Stimulated activated CD8-positive, alpha-beta memory T cell treated with anti-CD3 and anti-CD28 coated beads, Interleukin-7, amount 100 ng/mL, for 24 hours (primary cell): ENCODE measurements at regions not wholly inside any gene's neighbourhood (a gene's known extent, or its start where the extent isn't known, plus 50 kb on each side); places are given as distances from the start of the nearest gene placed in this dataset.
"Not testable (repeated sequence)": the region's sequence is repeated elsewhere in the genome, so short reads cannot be mapped to it uniquely, and the experiment has no call there.

Source experiments
- DNase-seq: peaks from one replicate; pipeline ENCODE4 v3.0.0-alpha.2; 2020; ENCODE audit warnings: low read depth

DNA sequence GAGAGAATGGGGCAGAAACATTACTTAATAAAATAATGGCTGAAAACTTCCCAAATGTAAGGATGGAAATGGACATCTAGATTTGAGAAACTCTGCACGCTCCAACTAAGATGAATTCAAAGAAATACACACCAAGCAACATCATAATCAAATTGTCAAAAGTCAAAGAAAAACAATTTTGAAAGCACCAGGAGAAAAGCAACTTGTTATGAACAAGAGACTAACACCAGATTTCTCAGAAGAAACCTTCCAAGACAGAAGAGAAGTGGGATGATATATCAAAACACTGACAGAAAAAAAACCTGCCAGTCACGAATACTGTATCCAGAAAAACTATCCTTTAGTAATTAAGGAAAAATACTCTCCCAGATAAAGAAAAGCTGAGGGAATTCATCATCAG lies 208.6 kb upstream of the SAMSN1 start:
- no peak for DNase-seq

DNA sequence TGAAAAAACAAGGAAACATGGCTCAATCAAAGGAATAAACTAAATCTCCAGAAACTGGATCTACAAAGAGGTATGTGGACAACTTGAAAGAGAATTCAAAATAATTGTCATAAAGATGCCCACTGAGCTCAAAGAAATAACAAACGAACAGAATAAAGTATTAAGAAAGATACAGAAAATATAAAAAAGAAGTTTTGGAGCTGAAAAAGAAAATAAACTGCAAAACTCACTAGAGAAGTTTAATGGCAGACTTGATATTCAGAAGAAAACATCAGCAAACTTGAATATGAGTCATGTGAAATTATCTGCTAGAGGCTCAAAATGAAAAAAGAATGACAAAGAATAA lies 208.1 kb upstream of the SAMSN1 start:
- DNase-seq, result no peak

DNA sequence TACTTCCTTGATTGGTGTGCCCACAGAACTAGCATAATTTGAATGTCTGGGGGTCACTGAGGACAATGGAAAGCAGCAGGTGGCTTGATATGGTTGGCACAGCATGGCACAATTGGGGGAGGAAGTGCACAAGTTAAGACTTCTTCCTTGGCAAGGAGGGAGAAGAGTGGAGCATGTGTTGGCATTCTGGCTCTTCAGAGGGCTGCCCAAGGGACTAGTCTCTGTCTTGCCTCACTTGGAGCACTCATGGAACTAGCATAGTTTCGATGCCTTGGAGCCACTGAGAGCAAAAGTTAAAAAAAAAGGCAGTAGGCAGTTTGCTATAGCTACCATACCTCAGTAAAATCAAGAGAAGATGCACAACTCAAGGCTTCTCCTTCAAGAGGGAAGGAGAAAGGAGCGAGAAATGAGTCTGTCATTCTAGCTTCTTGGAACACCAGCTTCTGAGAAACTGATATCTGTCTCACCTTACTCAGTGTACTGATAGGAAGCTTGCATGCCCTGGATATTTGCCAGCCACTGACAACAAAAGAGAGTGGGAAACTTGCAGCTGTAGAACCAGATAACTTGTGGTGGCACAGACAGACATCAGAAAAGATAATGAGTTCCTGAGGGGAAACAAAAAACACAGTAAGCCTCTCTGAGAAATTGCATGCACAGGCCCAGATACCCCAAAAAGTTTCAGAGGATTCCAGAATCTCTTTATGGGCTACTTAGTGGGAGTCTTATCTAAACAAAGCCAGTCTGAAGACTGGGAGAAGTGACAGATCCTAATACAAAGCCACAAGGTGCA lies 207.5 kb upstream of the SAMSN1 start:
- DNase-seq, result no peak

DNA sequence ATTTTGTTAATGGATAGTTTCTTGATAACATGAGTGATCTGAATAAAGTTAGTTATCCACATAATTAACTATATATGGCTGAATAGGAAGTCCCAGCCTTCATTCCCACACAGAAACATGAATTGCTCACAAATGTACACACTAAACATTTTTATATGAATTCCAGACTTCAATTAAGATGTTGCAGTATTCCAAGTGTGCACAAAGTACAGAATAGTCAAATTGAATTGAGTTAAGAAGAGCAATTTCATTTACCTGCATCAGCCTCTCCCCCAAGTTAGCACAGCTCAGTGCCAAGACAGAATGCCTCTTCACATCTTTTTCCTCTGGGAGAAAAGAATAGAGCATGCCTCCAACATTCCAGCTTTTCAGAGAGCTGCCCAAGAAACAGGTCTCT lies 207.0 kb upstream of the SAMSN1 start:
- DNase-seq, result no peak

DNA sequence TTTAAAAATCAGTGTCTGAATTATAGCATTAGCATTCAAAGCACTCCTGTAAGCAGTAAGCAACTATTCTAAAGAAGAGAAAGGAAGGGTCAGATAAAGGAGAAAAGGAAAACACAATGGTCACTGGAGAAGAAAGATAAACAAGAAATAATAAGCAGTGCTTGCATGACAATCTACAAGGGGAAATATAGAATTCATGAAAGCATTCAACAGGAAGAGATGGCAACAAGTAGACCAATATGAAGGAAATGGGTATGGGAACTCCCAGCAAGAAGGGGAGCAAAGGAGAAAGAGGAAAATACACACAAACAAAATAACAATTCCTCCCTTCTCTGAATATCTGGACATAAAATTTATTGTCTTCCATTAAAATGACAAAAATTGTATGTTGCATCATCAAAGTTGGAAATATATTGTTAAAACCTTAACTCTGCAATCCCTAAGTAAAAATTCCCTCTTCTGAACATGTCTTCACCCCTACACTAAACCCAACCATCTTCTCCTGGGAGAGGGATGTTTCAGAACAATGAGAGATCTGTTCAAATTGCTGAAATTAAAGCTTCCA lies 206.3 kb upstream of the SAMSN1 start:
- DNase-seq, result no peak

DNA sequence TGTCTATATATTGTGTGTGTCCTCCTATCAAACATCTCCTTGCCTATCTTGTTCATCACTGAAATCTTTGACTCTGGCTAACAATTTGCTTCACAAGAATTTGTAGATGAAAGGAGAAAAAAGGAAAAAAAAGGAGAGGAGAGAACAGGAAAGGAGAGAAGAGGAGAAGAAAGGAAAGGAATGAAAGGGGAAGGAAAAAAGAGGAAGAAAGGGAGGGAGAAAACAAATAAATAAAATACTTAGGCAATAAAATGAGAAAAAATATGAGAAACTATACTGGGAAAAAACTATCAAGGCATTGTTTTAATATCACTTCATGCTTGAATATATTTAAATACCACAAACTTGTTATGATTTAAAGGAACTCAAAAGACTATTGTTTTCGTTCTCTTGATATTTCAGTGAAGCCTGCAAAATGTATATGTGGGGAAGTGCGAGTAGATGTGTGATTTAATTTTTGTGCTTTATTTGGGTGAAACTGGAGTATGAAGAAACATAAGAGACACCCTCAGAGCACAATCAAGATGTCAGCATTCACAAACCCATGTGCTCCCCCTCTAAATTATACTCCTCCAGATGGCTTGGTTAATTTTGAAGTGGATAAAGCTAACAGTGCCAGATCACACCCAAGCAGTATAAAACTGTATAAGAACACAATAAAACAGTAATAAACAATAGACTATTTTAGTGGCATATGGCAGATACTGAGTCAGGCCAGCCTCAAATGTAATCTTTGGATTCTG lies 205.7 kb upstream of the SAMSN1 start:
- no peak for DNase-seq

DNA sequence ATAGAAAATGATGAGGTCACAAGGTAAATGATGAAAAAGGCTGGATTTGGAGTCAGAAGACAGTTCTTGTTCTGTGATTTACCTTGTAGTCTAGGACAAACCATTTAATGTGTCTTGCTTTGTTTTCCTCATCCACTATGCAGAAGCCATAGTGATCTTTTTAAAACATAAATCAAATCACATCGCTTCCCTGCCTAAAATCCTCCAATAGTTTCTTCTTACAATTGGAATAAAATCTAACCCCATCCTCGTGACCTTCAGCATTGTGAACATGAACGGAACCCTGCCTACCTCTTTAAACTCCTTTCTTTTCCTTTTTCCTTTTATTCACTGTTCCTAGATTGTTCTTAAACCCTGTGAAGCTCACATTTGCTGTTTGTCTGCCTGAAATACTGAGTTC lies 204.9 kb upstream of the SAMSN1 start:
- DNase-seq, result no peak

DNA sequence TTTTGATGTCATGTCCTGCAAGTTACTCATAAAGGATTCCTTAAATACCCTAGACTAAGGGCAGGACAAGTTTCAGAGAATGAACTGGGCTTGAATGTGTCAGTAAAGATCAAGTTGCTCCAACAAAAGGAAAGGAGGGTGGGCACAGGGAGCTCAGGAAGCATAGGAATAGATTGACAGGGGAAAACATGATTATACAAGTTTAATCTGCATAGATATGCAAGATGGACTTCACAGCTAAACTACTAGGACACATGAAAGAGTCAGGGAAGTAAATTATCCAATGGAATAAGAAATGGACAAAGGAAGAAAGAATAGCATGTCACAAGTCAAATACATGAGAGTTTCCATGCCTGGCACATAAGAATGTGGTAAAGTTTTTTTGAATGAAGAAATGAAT lies 203.9 kb upstream of the SAMSN1 start:
- DNase-seq, result no peak

DNA sequence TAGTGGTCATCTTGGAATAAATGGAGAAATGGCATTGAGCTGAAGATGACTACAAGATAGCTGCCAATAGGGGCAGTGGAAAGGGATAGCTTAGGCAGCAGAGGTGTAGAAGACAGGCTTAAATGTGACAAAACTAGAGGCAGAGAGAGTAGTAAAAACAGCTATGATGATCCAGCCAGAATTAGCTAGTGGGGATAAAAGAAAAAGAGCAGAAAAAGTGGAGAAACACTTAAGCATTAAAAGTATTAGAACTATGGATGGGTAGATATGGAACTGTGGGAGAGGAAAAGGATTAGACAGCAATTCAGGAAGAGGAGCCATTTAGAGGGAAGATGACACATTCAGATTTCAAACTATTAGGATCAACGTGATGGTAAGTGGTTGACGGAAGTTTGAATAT lies 202.5 kb upstream of the SAMSN1 start:
- DNase-seq, result no peak

DNA sequence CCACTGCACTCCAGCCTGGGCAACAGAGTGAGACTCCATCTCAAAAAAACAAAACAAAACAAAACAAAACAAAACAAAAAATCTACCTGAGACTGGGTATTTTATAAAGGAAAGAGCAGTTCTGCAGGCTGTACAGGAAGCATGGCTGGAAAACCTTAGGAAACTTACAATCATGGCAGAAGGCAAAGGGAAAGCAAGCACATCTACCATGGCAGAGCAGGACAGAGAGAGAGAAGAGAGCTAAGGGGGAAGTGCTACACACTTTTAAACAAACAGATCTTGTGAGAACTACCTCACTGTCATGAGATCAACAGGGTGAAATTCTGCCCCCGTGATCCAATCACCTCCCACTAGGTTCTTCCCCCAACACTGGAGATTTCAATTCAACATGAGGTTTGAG lies 198.3 kb upstream of the SAMSN1 start:
- DNase-seq, result no peak

DNA sequence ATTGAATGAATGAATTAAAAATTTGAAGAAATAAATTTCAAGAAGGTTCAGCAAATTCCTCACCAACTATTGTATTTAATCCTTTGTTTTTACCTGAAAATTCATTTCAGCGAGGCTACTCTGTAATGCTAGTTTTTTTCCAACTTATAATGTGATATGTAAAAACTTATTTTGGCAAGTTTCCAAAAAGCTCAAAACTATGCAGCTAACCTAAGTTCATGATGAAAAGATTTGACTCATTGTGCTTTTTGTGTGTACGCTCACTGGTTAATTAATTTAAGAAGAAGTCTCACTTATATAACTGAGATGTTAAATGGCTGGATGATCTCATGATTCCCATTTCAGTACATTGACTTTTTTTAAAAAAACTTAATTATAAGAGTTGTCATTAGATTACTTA lies 196.0 kb upstream of the SAMSN1 start:
- DNase-seq, result no peak

DNA sequence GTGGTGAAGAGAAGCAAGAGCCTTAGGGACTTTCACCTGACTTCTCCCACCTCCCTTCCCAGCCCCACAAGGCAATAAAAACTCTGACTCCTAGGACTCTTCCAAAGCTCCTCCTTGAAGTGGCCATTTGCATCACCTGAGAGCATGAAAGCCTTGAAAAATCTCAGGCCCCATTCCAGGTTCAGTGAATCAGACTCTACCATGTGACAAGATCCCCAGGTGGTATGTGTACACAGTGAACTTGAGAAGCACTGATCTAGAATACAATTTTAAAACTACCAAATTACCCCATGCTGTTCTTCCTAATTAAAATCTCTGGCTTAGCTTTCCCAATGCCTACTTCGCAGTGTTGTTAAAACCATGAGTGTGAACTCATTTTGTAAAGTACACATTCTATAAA lies 195.1 kb upstream of the SAMSN1 start:
- DNase-seq, result no peak

DNA sequence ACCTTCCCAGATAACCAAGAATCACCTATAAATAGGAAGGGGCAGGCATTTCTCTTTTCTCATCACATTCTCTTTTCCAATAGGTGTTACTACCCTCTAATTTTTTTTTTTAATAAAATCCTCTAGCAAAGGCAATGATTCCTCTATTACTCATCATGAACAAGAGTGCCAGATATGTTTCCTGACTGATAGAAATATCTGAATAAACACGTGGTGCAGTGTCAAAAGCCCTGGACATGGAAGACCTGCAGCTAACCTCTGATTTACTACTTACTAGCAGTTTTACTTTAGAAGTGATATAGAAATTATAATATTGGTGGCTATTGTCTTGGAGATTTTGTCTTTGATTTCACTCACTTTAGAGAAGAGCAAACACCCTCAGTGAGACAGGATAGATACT lies 194.6 kb upstream of the SAMSN1 start:
- no peak for DNase-seq

DNA sequence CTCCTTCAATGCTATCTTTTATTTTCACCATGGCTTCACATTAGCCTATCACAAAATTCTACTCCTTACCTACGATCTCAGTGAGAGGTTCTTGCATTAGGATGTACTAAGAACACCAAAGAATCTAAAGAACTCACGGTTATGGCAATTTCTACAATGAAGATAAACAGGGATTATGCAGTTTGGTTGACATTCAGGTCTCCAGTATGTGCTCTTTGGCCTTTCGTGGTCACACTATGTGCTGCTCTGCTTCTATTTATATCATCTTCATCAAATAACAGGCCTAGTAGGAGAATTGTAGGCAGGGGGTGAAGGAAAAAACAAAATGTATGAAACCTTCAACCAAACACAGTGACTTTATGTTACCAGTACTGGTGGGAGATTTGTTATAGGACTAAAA lies 194.0 kb upstream of the SAMSN1 start:
- no peak for DNase-seq

DNA sequence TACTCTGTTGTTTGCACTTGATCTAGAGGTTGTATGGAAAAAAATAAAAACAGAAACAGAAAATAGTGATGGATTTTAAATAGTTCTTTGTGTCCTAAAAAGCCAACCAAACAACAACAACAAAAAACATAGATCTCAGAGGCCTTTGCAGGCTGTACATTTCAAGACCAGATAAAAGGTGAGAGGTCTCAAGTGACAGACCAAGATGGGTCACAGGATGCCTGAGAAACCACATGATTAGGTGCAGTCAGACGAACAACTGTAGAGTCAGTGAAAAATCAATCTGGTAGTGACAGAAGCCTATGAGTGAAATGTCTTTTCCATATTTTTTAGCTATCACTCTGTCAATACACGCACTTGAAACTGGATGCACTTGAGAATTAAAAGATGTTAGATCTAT lies 193.5 kb upstream of the SAMSN1 start:
- no peak for DNase-seq

DNA sequence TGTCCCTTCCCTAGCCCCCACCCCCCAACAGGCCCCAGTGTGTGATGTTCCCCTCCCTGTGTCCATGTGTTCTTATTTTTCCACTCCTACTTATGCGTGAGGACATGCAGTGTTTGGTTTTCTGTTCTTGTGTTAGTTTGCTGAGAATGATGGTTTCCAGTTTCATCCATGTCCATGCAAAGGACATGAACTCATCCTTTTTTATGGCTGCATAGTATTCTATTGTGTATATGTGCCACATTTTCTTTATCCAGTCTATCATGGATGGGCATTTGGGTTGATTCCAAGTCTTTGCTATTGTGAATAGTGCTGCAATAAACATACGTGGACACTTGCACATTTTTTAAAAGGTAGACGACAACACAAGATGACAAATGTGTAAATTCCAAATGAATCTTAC lies 192.5 kb upstream of the SAMSN1 start:
- not testable (repeated sequence) for DNase-seq

DNA sequence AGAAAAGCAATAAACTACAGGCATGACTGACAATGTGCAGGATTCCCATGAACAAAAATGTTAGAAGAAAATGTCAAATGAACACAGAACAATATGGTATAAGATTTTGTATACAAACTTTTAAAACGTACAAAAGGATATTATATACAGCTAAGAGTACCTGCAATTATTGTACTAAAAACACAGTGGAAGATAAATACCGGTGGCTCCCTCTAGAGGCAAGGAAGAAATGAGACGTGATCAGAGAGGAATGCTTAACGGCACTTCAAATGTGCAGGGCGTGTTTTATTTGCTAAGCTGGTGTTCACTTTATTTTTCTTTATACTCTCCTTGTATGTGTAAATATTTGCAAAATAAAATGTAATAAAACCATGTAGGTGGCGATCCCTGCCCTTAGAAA lies 191.8 kb upstream of the SAMSN1 start:
- no peak for DNase-seq

DNA sequence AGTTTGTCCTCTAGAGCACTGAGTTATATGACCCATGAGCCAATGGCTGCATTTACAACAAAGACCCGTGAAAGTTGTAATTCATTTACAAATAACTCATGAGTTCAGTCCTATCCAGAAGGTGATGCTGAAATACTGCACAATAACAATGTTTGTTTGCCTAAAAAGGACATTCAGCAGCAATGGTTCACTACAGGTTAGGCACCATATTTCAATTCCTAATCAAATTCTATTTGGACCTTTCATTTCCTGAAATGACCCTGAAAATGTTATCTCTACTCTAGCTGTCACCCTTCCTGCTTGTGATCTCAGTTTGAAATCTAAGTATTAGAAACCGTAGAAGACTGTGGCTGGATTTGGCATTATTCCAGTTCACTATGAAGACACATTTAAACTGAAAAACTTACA lies 191.2 kb upstream of the SAMSN1 start:
- no peak for DNase-seq

DNA sequence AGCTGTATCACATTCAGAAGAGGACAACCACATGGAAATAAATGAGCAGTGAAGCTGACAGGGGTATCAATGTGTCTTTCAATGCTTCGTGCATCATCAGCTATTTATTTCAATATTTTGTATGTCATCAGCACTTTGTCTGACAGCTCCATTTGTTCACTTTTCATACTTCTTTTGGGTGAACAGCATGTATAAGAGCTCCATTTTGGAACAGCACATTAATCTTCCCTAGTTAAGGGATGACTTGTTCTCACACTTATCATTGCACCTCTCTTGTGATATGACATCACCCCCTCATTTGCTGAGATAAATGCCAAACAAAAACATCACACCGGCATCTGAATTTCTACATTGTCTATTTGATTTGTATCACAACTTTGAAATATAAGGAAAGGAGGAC lies 190.6 kb upstream of the SAMSN1 start:
- no peak for DNase-seq

DNA sequence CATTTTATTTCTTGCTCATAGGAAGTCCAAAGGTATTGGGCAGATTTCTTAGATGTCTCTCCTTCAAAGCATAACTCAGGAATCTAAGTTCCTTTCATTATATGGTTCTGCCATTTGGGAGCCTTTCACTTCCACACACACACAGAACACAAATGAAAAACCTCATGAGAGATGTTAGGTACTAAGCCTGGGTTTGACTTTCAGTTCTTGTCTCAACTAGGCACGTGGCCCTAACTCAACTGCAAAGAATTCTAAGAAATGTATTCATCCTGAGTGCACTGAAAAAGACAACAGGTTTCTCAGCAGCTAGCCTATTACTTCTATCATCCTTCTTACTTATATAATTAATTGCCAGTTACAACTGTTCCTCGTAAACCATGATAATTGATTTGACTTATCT lies 190.0 kb upstream of the SAMSN1 start:
- DNase-seq, result no peak

DNA sequence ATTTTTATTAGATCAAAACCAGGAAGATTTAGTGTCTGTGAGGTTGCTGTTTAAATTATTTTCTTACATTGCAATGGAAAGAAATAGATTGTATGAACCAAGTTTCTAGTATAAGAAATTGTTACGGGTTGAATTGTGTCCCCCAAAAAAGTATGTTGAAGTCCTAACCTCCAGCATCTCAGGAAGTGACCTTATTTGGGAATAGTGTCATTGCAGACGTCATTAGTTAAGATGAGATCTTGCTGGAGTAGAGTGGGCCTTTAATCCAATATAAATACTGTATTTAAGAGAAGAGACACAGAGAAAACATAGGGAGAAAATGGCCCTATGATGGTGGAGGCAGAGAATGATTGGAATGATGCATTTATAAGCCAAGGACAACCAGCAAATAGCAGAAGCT lies 188.7 kb upstream of the SAMSN1 start:
- DNase-seq, result no peak

DNA sequence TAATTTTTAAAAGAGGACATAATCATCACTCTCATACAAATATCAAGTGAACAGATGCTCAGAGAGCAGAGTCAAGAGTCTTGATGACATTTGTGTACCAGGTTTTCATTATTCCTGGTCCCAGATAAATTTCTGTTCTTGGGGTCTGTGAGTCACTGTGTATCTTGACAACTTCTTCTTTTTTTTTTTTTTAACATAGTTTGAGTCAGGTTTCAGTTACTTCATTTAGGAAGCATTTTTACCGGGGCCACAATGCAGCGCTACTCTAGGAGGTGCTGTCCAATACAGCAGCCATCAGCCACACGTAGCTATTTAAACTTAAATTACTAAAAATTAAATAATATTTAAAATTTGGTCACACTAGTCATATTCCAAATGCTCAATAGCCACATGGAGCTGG lies 188.1 kb upstream of the SAMSN1 start:
- no peak for DNase-seq

DNA sequence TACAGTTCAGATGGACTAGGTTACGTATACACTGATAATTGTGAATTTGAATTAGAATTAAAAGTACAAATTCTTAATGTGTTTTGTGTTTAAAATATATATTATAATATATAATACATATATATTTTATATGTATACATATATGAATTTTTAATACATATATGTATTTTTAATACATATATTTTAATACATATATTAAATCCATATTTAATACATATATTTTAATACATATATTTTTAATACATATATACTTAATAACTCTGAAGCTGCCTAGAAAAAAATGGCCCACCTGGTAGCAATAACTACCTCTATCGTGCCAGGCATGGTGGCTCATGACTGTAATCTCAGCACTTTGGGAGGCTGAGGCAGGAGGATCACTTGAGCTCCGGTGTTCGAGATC lies 179.1 kb upstream of the SAMSN1 start:
- DNase-seq, result no peak
